Fibroblast of the aortic adventitia (primary cell): ENCODE measurements at regions not wholly inside any gene's neighbourhood (a gene's known extent, or its start where the extent isn't known, plus 50 kb on each side); places are given as distances from the start of the nearest gene placed in this dataset.
A peak's percentile ranks its signal among the peaks of the same experiment; 100 is the strongest.

Experiments
- DNase-seq: peaks from one replicate; pipeline ENCODE4 v3.0.0-alpha.2; 2010; ENCODE audit warnings: low read depth
- H3K4me3 ChIP-seq: 2 replicates; pipeline ENCODE4 v1.5.1; 2011; ENCODE audit warnings: low read depth, mild to moderate bottlenecking, control low read depth, low read length, moderate library complexity
- TF ChIP-seq, protein P1 (sequence below): IDR thresholded peaks from 2 replicates; pipeline ENCODE4 v1.5.1; 2011; ENCODE audit warnings: mild to moderate bottlenecking, low read length, control low read depth, inconsistent platforms; ENCODE audit not compliant: insufficient read depth

DNA sequence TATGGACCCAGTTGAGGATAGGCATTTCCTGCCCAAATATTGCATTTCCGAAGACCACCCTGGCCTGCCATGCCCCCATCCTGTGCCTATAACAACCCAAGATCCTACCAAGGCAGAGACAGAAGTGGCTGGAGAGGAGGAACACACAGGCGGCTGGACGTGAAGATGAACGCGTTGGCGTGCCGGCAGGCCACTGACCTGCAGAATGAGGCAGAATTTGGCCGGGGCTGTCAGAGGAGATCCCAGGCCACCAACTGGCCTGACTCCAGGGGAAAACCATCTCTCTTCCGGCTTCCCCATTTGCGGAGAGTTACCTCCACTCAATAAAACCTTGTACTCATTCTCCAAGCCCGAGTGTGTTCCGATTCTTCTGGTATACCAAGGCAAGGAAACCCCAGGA is 1507.5 kb downstream of the EFNA5 start:
- H3K4me3 ChIP-seq = no peak overlapping the region
- no peak for DNase-seq
- TF ChIP-seq, protein P1, sequence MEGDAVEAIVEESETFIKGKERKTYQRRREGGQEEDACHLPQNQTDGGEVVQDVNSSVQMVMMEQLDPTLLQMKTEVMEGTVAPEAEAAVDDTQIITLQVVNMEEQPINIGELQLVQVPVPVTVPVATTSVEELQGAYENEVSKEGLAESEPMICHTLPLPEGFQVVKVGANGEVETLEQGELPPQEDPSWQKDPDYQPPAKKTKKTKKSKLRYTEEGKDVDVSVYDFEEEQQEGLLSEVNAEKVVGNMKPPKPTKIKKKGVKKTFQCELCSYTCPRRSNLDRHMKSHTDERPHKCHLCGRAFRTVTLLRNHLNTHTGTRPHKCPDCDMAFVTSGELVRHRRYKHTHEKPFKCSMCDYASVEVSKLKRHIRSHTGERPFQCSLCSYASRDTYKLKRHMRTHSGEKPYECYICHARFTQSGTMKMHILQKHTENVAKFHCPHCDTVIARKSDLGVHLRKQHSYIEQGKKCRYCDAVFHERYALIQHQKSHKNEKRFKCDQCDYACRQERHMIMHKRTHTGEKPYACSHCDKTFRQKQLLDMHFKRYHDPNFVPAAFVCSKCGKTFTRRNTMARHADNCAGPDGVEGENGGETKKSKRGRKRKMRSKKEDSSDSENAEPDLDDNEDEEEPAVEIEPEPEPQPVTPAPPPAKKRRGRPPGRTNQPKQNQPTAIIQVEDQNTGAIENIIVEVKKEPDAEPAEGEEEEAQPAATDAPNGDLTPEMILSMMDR = no peak

DNA sequence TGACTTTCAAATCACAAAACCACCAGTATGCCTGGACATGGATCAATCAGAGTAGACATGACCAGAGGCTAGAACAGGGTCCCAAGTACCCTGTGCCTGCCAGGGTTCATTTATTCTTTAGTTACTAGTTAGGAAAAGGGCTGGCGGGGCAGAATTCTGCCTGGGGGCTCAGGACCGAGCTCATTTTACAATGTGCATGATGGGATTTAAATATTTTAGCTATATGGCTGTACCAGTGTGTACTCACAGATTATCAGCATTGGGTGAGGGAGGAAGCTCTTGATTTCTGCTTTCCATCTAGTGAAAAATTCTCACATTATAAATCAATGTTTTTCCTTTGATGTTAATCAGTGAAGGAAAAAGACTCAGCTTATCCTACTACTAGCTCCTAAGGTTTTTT is 1511.1 kb downstream of the EFNA5 start:
- no peak overlapping the region for H3K4me3 ChIP-seq
- TF ChIP-seq, protein P1 = no peak
- DNase-seq = no peak

DNA sequence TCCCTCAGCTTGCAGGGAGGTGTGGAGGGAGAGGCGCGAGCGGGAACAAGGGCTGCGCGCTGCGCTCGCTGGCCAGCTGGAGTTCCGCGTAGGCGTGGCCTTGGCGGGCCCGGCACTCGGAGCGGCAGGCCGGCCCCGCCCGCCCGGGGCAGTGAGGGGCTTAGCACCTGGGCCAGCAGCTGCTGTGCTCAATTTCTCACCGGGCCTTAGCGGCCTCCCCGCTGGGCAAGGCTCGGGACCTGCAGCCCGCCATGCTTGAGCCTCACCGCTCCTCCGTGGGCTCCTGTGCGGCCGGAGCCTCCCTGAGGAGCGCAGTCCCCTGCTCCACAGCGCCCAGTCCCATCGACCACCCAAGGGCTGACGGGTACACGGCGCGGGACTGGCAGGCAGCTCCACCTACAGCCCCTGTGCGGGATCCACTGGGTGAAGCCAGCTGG is 1516.4 kb downstream of the EFNA5 start:
- DNase-seq = no peak
- H3K4me3 ChIP-seq = no peak overlapping the region
- TF ChIP-seq, protein P1 = no peak

DNA sequence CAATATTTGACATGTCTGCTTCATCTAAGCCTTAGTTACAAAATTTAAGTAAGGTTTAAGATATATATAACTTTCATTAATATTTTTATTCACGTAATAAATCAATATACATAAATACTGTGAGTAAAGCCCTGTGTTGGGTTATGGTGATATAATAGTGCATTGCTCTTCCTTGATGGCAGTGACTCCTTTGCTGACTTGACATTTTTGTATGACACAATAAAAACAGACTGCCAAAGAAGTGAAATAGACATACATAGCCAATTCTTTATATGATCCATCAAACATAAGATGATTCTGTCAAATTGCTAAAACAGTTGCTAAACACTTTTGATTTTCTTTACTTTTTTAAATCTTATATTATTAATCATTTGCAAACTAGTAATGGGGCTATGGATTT is 1518.2 kb downstream of the EFNA5 start:
- TF ChIP-seq, protein P1 = no peak

DNA sequence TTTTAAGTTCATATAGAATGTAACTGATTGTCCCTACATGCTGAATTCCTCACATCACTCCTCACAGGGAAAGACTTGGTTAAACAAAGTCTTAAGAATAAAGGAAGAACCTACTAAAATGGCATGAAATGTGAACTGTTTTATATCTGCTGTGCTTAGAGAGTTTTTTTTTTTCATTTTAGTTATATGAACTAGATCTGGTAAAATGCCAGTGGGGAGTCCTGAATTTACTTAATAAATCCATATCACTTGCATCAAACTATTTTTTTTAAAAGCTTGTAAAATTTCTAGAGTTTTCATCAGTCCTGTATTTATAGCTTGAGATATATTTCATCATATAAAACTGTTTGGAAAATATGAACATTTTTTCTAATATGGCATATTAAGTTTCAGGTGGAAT is 1528.6 kb downstream of the EFNA5 start:
- DNase-seq = no peak
- H3K4me3 ChIP-seq = no peak overlapping the region
- TF ChIP-seq, protein P1 = no peak

More for the DNA sequence above, 1518.2 kb downstream of the EFNA5 start:
- DNase-seq = no peak
- H3K4me3 ChIP-seq = no peak overlapping the region

DNA sequence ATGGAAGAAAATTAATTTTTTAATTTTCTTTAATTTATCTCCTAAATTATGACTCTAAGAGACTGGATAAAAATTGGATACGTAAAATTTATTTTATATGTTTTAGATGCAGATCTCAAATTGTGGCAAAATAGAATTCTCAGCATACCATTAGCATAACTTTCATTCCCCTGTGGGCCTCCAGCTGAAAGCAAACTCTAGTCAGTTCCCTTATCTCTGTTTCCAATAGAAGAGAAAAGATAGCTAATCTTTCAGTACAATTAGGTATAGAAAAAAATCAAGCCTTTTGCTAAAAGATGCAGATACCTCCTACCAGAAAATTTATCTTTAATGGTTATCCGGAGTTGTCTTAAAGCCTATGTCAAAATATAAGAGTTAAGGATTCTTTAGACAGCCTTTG is 1530.6 kb downstream of the EFNA5 start:
- no peak overlapping the region for H3K4me3 ChIP-seq
- DNase-seq = peak; percentile 51
- TF ChIP-seq, protein P1 = no peak

DNA sequence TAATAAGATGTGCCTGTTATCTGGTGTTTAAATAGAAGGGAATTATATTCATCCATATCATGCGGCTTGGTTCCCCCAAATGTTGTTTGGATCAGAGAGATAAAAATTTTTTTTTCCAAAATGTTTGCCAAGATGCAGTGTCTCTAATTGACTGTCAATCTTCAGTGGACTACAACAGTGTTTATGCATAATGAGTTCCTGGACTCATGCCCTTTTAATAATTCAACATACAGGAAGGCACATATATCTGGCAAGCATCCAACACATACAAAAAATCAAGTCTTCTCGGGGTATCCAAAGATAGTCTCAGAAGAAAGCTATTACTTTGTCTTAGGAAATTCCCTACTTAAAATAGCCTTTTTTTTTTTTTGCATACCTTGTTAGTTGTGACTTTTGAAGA is 1534.7 kb downstream of the EFNA5 start:
- DNase-seq = no peak
- TF ChIP-seq, protein P1 = no peak
- H3K4me3 ChIP-seq = no peak overlapping the region
